IPS-15b (cell line): ENCODE measurements at regions not wholly inside any gene's neighbourhood (a gene's known extent, or its start where the extent isn't known, plus 50 kb on each side); places are given as distances from the start of the nearest gene placed in this dataset.

Experiments used
- H3K27me3 ChIP-seq: one replicate; pipeline ENCODE4 v1.6.1; 2013; ENCODE audit warnings: low read length; ENCODE audit not compliant: control insufficient read depth, insufficient read depth
- H3K36me3 ChIP-seq: one replicate; pipeline ENCODE4 v1.6.1; 2013; ENCODE audit warnings: low read length; ENCODE audit not compliant: control insufficient read depth, insufficient read depth
- H3K4me1 ChIP-seq: one replicate; pipeline ENCODE4 v1.6.1; 2013; ENCODE audit warnings: mild to moderate bottlenecking, low read length; ENCODE audit not compliant: control insufficient read depth, insufficient read depth
- H3K4me3 ChIP-seq: one replicate; pipeline ENCODE4 v1.5.1; 2013; ENCODE audit warnings: low read depth, low read length
- H3K9ac ChIP-seq: one replicate; pipeline ENCODE4 v1.6.1; 2013; ENCODE audit warnings: low read depth, mild to moderate bottlenecking, low read length
- H3K9me3 ChIP-seq: one replicate; pipeline ENCODE4 v1.6.1; 2013; ENCODE audit warnings: mild to moderate bottlenecking, low read length; ENCODE audit not compliant: control insufficient read depth, insufficient read depth

- no peak overlapping the region for H3K4me3 ChIP-seq
- H3K4me1 ChIP-seq: peaks cover 6% of the 10 kb centered on the region
- H3K36me3 ChIP-seq: no peaks in the 10 kb centered on the region
- H3K27me3 ChIP-seq: no peaks in the 10 kb centered on the region
- H3K9me3 ChIP-seq: no peaks in the 10 kb centered on the region
- no peak overlapping the region for H3K9ac ChIP-seq
Observed at GRCh38 chr1:244174922-244175521, 123.9 kb downstream of the ZBTB18 start.

GRCh38 chr1:244176201-244176600, 125.1 kb downstream of the ZBTB18 start:
- Histone ChIP-seq H3K4me1 (peaks cover 6% of the 10 kb centered on the region), H3K36me3 (no peaks in the 10 kb centered on the region), H3K4me3 (no peak overlapping the region), H3K9me3 (no peaks in the 10 kb centered on the region), H3K27me3 (no peaks in the 10 kb centered on the region), H3K9ac (no peak overlapping the region)

DNA sequence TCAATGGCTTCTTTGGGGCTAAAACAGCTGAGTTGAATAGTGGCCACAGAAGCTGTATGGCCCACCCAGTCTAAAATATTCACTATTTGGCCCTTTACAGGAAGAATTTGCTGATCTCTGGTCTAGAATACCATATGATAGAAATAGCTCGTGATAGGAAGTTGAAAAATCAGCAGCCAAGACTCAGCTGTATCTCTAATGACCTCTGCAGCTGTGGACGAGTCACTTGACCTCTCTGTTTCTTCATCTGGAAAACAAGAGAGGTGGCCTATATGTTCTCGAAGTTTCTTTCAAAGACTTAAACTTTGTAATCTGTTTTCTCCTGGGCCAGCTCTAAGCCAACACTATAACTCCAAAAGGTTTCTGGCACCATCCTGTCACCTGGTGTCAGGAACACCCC, 129.2 kb downstream of the ZBTB18 start:
- no peaks in the 10 kb centered on the region for H3K9me3 ChIP-seq
- H3K4me1 ChIP-seq: peaks cover 5% of the 10 kb centered on the region
- no peaks in the 10 kb centered on the region for H3K36me3 ChIP-seq
- H3K4me3 ChIP-seq: no peak overlapping the region
- no peaks in the 10 kb centered on the region for H3K27me3 ChIP-seq
- H3K9ac ChIP-seq: no peak overlapping the region

DNA sequence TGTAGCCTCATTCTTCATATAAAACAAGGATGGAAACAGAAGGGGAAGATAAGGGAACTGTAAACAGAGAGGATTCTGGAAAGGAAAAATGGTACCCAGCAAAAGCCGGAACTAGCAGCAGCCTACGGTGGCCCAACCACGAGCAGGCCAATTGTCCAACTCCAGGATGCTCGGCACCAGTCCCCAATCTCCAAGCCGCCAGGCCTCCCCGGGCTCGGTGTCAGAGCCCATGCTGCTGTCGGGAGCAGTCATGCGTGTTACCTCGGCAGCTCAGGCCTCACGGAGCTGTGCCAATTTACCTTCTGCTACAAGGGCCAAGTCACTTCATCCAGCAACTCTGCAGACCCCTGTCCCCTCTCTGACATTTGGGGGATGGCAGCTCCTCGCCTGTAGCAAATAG, 130.8 kb downstream of the ZBTB18 start:
- Histone ChIP-seq H3K9ac (no peak overlapping the region), H3K36me3 (no peaks in the 10 kb centered on the region), H3K4me3 (no peak overlapping the region), H3K9me3 (no peaks in the 10 kb centered on the region), H3K4me1 (peaks cover 2% of the 10 kb centered on the region), H3K27me3 (no peaks in the 10 kb centered on the region)

- H3K4me1 ChIP-seq: peaks cover 2% of the 10 kb centered on the region
- no peaks in the 10 kb centered on the region for H3K36me3 ChIP-seq
- no peak overlapping the region for H3K4me3 ChIP-seq
- no peaks in the 10 kb centered on the region for H3K27me3 ChIP-seq
- H3K9me3 ChIP-seq: no peaks in the 10 kb centered on the region
- H3K9ac ChIP-seq: no peak overlapping the region
Observed at GRCh38 chr1:244183037-244183436, 132.0 kb downstream of the ZBTB18 start.

DNA sequence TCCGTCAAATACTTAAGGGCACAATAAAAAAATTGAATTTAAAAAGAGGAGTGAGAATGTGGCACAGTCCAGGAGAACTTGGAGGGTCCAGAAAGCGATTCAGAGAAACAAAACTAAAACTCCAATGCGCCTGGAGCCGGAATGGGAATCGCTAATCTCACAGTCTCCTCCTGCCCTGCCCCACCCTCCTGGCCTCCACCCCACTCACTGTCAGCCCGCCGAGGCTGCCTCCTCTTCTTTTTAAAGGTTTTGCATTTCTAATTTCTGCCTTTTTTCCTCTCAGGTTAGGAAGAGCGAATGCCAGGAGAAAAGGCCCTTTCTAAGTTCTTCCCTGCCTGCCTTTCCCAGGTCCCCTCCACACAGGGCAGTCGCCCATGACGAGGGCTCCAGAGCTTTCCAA, 135.3 kb downstream of the ZBTB18 start:
- Histone ChIP-seq H3K27me3 (no peaks in the 10 kb centered on the region), H3K36me3 (no peaks in the 10 kb centered on the region), H3K4me1 (peaks cover 2% of the 10 kb centered on the region), H3K9ac (no peak overlapping the region), H3K9me3 (no peaks in the 10 kb centered on the region), H3K4me3 (no peak overlapping the region)

- Histone ChIP-seq H3K9me3 (no peaks in the 10 kb centered on the region), H3K9ac (no peak overlapping the region), H3K4me1 (peaks cover 2% of the 10 kb centered on the region), H3K4me3 (no peak overlapping the region), H3K36me3 (no peaks in the 10 kb centered on the region), H3K27me3 (no peaks in the 10 kb centered on the region)
Observed at GRCh38 chr1:244187310-244187709, 136.2 kb downstream of the ZBTB18 start.

- H3K9me3 ChIP-seq: no peaks in the 10 kb centered on the region
- no peak overlapping the region for H3K9ac ChIP-seq
- no peaks in the 10 kb centered on the region for H3K27me3 ChIP-seq
- H3K4me1 ChIP-seq: no peaks in the 10 kb centered on the region
- no peaks in the 10 kb centered on the region for H3K36me3 ChIP-seq
- no peak overlapping the region for H3K4me3 ChIP-seq
Observed at GRCh38 chr1:244191581-244191980, 140.5 kb downstream of the ZBTB18 start.

DNA sequence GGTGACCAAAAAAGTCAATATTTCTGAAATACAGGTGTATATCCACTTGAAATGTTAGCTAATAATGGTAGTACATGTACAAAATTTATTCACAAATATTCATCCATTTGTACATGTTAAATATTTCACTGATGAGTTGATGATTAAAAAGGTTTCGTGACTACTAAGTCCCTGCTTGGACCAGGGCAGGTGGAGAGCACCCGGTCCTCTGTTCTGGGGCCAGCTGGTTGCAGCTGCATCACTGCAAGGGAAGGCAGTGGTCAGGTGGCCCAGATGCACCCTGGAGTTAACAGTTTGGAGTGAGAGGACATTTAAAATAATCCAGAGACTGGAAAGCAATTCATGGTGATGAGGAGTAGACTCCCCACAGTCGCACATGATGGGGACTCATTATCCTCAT, 141.2 kb downstream of the ZBTB18 start:
- Histone ChIP-seq H3K36me3 (no peaks in the 10 kb centered on the region), H3K27me3 (no peaks in the 10 kb centered on the region), H3K4me3 (no peak overlapping the region), H3K9me3 (no peaks in the 10 kb centered on the region), H3K9ac (no peak overlapping the region), H3K4me1 (no peaks in the 10 kb centered on the region)

DNA sequence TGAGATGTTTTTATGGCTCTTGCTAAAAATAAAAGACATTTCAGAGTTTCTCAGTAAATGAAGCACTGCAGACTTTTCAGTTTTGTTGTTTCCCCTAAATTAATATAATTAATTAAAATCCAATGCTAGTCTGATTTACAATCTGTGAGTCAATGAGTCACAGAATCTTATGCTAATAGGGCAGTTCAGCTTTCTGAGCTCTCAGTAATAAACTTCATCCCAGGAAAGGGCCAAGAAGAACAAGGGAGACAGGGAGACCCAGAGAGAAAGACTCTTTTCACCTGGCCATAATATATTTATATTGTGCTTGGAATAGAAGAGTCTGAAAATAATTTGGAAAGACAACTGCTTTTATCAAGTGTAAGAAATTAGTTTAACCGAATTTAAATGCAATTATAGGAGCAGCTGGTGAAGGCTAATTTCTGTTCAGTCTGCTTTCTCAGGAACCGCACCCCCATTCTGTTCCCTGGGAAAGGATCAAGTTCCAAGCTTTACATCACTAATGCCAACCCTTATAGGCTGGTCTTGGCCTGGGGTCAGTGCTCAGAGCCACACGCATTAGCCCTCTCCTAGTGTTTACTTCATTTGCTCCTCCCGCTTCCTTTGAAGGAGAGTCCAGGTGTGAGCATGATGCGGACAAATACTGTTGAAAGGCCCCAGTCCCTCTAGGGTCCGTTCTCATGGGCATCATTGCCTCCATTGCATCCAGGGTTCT, 145.6 kb downstream of the ZBTB18 start:
- no peaks in the 10 kb centered on the region for H3K9me3 ChIP-seq
- H3K9ac ChIP-seq: no peak overlapping the region
- no peaks in the 10 kb centered on the region for H3K36me3 ChIP-seq
- H3K4me1 ChIP-seq: no peaks in the 10 kb centered on the region
- H3K27me3 ChIP-seq: no peaks in the 10 kb centered on the region
- no peak overlapping the region for H3K4me3 ChIP-seq

DNA sequence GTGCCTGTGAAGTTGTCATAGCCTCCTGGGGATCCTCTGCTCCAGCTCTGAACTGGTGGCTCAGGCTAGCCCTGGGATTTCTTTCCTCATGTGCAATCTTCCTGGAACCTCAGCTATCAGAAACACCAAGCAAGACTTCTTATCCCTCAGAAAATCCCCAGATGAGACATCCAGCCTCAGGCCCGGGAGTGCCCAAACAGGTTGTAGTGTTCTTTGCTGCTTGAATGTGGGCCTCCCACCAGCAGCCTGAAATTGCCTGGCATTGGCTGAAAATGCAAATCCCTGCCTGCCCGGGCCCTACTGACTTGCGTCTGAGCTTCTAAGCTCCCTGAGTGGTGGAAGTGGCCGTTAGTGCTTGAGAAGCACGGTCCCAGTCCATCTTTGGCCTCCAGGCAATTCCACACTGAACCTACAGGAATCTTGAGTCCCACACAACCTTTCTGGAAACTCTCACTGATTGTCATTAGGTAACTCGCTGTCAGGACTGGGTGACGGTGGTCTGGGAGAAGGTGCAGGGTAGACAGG, 146.8 kb downstream of the ZBTB18 start:
- Histone ChIP-seq H3K4me3 (no peak overlapping the region), H3K9me3 (no peaks in the 10 kb centered on the region), H3K36me3 (no peaks in the 10 kb centered on the region)

GRCh38 chr1:244199902-244200301, 148.8 kb downstream of the ZBTB18 start:
- Histone ChIP-seq H3K4me1 (no peaks in the 10 kb centered on the region), H3K36me3 (no peaks in the 10 kb centered on the region), H3K9ac (no peak overlapping the region), H3K4me3 (no peak overlapping the region), H3K9me3 (no peaks in the 10 kb centered on the region), H3K27me3 (no peaks in the 10 kb centered on the region)

More for the DNA sequence above, 146.8 kb downstream of the ZBTB18 start:
- H3K27me3 ChIP-seq: no peaks in the 10 kb centered on the region
- H3K9ac ChIP-seq: no peak overlapping the region
- no peaks in the 10 kb centered on the region for H3K4me1 ChIP-seq
